ENCODE measurements at regions not wholly inside any gene's neighbourhood (a gene's known extent, or its start where the extent isn't known, plus 50 kb on each side); places are given as distances from the start of the nearest gene placed in this dataset.

DNA sequence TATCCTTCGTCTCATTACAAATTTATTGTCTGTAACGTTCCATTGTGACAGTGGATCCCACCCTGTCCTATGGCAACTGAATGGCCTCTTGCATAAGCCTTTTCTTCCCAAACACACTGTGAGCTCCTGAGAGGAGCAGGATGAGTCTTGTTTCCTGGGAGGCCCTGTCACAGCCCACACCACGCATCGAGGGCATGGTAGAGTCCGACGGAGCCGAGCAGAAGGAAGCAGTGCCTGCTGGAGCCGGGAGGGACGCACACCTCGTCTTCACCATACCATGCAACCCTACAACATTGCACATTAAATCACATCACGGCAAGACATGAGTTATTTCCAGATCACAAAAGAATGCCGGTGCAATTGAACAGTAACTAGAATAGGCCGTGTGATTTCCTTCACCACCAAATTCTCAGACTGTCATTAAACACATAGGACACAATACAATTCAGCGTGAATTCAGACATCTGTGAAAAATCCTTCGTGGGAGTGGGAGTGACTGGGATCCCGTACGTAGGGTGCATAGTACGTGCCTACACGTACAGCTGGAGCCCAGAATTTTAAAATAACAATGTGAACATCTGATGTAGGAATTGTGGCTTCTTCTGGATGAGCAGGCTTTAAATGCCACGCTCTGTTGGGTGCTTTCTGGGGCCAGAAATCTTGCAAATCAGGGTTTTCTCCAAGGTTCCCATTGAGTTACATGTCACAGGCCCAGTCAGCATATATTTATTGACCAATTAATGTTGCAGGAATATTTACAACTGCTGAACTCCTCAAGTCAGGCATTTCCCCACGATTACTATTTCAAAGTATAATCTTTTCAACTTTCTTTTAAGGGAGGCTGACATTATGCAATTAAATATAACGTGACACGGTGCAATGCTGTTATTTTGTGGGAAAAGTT is 201.8 kb downstream of the TTLL2 start:
- no peak for ATAC-seq
- TF ChIP-seq OSR1 (CRISPR knock-in tag; IDR thresholded peaks at IDR 0.05) (no peak), TOX (CRISPR knock-in tag; IDR thresholded peaks at IDR 0.05; ENCODE audit: borderline replicate concordance) (no peak), ESRRG (CRISPR knock-in tag; IDR thresholded peaks at IDR 0.05) (no peak), ZNF565 (CRISPR knock-in tag; conservative IDR thresholded peaks at IDR 0.05; ENCODE audit: low read depth) (no peak)

DNA sequence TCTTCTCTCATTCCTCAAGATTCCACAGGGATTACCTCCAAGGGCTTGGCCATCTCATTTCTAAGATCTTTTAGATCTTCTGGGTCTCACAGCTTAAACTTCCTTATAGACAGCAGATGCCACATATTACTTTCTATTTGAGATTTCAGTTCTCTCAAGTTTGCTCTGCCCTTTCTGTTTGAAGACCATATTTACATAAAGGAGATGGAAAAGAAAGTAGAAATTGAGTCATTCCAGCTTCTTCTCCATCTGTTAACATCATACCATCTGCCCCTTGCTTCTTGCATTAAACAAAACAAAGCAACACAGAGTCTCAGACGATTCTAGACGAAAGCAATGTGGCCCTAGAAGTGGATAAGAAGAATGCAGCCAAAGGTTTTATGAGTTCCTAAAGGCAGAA is 203.4 kb downstream of the TTLL2 start:
- ATAC-seq = no peak
- TF ChIP-seq RARB (CRISPR knock-in tag; IDR thresholded peaks at IDR 0.05) = no peak
- no peak for TF ChIP-seq TCF4 (CRISPR knock-in tag; IDR thresholded peaks at IDR 0.05; ENCODE audit: borderline replicate concordance)
- TF ChIP-seq ZFP3 (CRISPR knock-in tag; IDR thresholded peaks at IDR 0.05) = no peak
- no peak for TF ChIP-seq ZNF70 (CRISPR knock-in tag; IDR thresholded peaks at IDR 0.05)
- TF ChIP-seq TOX (CRISPR knock-in tag; IDR thresholded peaks at IDR 0.05; ENCODE audit: borderline replicate concordance) = no peak
- TF ChIP-seq OSR1 (CRISPR knock-in tag; IDR thresholded peaks at IDR 0.05) = no peak
- TF ChIP-seq ZFP30 (CRISPR knock-in tag; IDR thresholded peaks at IDR 0.05) = no peak
- no peak for TF ChIP-seq PPARA (CRISPR knock-in tag; IDR thresholded peaks at IDR 0.05; ENCODE audit: borderline replicate concordance)

DNA sequence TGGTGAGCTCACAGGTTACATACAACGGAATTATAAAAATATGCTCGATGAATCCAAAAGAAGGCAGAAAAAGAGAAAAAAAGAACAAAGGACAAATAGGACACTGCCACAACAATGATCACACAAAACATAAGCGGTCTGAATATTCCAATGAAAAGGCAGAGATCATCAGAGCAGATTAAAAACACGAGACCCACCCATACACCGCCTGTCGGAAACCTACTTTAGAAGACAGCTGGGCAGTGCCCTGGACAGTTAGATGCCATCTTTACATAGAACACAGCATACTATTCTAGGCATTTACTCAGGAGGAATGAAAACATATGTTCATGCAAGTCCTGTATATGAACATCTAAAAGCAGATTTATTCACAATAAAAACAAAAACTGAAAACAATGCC is 204.1 kb downstream of the TTLL2 start:
- no peak for ATAC-seq
- TF ChIP-seq TOX (CRISPR knock-in tag; IDR thresholded peaks at IDR 0.05; ENCODE audit: borderline replicate concordance) = no peak

DNA sequence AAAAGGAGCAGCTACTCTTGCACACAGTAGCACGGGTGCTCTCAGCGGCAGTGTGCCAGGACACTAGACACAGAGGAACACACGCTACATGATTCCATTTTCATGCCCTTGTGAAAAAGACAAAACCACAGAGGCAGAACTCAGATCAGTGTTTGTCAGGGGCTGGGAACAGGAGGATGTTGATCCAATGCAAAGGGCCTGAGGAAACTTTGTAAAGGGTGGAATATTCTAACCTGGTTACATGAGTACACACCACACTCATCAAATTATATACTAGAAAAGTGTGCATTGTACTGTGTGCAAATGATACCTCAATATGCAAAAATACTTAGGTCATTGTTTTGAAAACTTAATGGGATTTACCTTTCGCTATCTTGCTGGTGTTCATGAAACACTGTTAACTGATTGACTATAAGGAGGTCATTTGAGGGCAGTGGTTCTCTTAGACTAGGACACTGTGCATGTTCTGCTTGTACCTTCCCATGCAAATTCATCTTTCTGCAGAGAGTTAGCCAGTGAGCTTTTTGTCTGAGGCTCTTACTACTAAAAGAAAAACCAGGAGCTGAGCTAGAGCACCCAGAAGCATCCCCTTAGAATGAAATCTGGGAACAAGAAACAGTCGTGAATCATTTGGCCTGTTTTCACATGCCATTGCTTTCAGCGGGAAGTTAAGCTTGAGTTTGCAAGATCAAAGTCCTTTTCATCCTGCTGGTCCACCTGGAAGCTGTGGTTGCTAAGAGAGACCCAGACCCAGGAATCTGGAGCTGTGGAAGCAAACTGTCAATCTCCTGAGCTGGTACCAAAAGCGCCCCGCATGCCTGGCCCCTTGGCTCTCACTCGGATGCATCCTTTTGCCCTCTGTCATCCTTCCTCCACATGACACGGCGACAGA is 204.8 kb downstream of the TTLL2 start:
- TF ChIP-seq ZC3H10 (CRISPR knock-in tag; IDR thresholded peaks at IDR 0.05) (no peak), OSR1 (CRISPR knock-in tag; IDR thresholded peaks at IDR 0.05) (no peak), ARNTL (CRISPR knock-in tag; IDR thresholded peaks at IDR 0.05; ENCODE audit: borderline replicate concordance, low read depth) (no peak)
- TF ChIP-seq, protein P1, sequence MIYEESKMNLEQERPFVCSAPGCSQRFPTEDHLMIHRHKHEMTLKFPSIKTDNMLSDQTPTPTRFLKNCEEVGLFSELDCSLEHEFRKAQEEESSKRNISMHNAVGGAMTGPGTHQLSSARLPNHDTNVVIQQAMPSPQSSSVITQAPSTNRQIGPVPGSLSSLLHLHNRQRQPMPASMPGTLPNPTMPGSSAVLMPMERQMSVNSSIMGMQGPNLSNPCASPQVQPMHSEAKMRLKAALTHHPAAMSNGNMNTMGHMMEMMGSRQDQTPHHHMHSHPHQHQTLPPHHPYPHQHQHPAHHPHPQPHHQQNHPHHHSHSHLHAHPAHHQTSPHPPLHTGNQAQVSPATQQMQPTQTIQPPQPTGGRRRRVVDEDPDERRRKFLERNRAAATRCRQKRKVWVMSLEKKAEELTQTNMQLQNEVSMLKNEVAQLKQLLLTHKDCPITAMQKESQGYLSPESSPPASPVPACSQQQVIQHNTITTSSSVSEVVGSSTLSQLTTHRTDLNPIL (CRISPR knock-in tag; IDR thresholded peaks at IDR 0.05; ENCODE audit: low read depth) = no peak
- ATAC-seq = no peak

DNA sequence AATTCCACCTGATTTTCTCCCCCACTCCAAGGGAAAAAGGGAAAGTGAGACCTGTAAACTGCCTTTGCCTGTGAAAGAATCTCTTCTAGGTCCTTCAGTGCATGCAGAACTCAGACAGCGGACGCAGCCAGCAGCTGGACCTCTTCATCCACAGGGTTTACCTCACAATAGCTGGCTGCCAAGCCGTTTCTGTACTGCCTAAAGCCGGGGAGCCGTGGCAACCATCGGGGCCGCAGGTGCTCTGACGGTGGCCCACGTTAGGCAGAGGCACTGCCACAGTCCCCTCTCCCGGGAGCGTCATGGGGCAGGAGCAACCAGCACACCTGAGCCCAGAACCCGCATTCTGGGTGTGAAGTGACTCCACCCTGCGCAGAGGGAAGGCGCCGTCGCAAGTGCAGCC is 206.1 kb downstream of the TTLL2 start:
- TF ChIP-seq PPARA (CRISPR knock-in tag; IDR thresholded peaks at IDR 0.05; ENCODE audit: borderline replicate concordance) = no peak
- no peak for TF ChIP-seq ZFP3 (CRISPR knock-in tag; IDR thresholded peaks at IDR 0.05)
- no peak for TF ChIP-seq ZNF565 (CRISPR knock-in tag; conservative IDR thresholded peaks at IDR 0.05; ENCODE audit: low read depth)
- TF ChIP-seq, protein P2, sequence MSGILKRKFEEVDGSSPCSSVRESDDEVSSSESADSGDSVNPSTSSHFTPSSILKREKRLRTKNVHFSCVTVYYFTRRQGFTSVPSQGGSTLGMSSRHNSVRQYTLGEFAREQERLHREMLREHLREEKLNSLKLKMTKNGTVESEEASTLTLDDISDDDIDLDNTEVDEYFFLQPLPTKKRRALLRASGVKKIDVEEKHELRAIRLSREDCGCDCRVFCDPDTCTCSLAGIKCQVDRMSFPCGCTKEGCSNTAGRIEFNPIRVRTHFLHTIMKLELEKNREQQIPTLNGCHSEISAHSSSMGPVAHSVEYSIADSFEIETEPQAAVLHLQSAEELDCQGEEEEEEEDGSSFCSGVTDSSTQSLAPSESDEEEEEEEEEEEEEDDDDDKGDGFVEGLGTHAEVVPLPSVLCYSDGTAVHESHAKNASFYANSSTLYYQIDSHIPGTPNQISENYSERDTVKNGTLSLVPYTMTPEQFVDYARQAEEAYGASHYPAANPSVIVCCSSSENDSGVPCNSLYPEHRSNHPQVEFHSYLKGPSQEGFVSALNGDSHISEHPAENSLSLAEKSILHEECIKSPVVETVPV (CRISPR knock-in tag; IDR thresholded peaks at IDR 0.05) = no peak
- no peak for TF ChIP-seq ESRRG (CRISPR knock-in tag; IDR thresholded peaks at IDR 0.05)
- no peak for TF ChIP-seq ZNF70 (CRISPR knock-in tag; IDR thresholded peaks at IDR 0.05)
- TF ChIP-seq, protein P1 (CRISPR knock-in tag; IDR thresholded peaks at IDR 0.05; ENCODE audit: low read depth) = no peak
- no peak for TF ChIP-seq ZNF8 (CRISPR knock-in tag; IDR thresholded peaks at IDR 0.05)
- TF ChIP-seq ZFP30 (CRISPR knock-in tag; IDR thresholded peaks at IDR 0.05) = no peak
- no peak for TF ChIP-seq OSR1 (CRISPR knock-in tag; IDR thresholded peaks at IDR 0.05)
- no peak for TF ChIP-seq SNAI2 (CRISPR knock-in tag; IDR thresholded peaks at IDR 0.05)
- no peak for TF ChIP-seq ARNTL (CRISPR knock-in tag; IDR thresholded peaks at IDR 0.05; ENCODE audit: borderline replicate concordance, low read depth)
- TF ChIP-seq ISL1 (CRISPR knock-in tag; IDR thresholded peaks at IDR 0.05) = no peak
- TF ChIP-seq GLIS3 (CRISPR knock-in tag; IDR thresholded peaks at IDR 0.05) = no peak
- no peak for TF ChIP-seq TOX (CRISPR knock-in tag; IDR thresholded peaks at IDR 0.05; ENCODE audit: borderline replicate concordance)
- no peak for TF ChIP-seq BACH2 (CRISPR knock-in tag; IDR thresholded peaks at IDR 0.05; ENCODE audit: borderline replicate concordance)
- TF ChIP-seq CSDC2 (CRISPR knock-in tag; IDR thresholded peaks at IDR 0.05) = no peak
- no peak for ATAC-seq

Measured in SK-N-SH treated with all-trans-retinoic acid at 6 μM for 48 hours (cell line).